Nephron progenitor cell (in vitro differentiated cells): ENCODE measurements at regions not wholly inside any gene's neighbourhood (a gene's known extent, or its start where the extent isn't known, plus 50 kb on each side); places are given as distances from the start of the nearest gene placed in this dataset.

ENCODE experiments used
- DNase-seq: peaks from one replicate; pipeline ENCODE4 v3.0.0; 2021
- H3K27ac Mint-ChIP-seq: 2 replicates; pipeline ENCODE4 v1.8.0; 2021; ENCODE audit warnings: mild to moderate bottlenecking, moderate library complexity, mixed read lengths
- H3K27me3 Mint-ChIP-seq: 2 replicates; pipeline ENCODE4 v1.8.0; 2021; ENCODE audit warnings: mild to moderate bottlenecking, low read depth, mixed read lengths; ENCODE audit not compliant: poor library complexity
- H3K36me3 Mint-ChIP-seq: 2 replicates; pipeline ENCODE4 v1.8.0; 2021; ENCODE audit warnings: low read depth, mixed read lengths
- H3K4me1 Mint-ChIP-seq: 2 replicates; pipeline ENCODE4 v1.8.0; 2021; ENCODE audit warnings: mixed read lengths
- H3K4me3 Mint-ChIP-seq: 2 replicates; pipeline ENCODE4 v1.8.0; 2021; ENCODE audit warnings: mild to moderate bottlenecking, moderate library complexity, mixed read lengths
- H3K9me3 Mint-ChIP-seq: 2 replicates; pipeline ENCODE4 v1.8.0; 2021; ENCODE audit warnings: mild to moderate bottlenecking, moderate library complexity, mixed read lengths
- TF ChIP-seq, protein P1 (sequence below): fragments of 200-600 bp; sonication (generic); IDR thresholded peaks from 2 replicates; pipeline ENCODE4 v1.5.0; 2021; ENCODE audit warnings: antibody characterized with exemption

DNA sequence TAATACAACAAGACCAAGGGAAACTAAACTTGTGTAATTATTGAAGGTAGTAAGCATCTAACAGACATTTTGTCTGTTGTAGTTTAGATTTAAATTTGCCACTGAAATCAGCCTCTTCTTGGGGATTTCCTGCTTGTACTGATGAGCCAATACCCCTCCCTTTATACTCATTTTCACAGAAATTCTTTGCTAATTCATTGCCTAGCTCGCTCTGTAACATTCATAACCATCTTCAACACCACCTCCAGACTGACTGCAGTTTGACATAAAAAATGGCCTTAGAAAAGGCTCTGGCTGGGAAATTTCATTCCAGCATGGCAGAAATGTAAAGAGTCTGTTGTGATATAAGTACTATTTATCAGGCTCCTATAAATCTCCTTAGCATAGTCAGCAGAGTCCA, 109.7 kb upstream of the FLRT2 start:
- H3K27ac Mint-ChIP-seq: no peak overlapping the region
- no peak for DNase-seq
- no peaks in the 10 kb centered on the region for H3K9me3 Mint-ChIP-seq
- H3K36me3 Mint-ChIP-seq: no peaks in the 10 kb centered on the region
- TF ChIP-seq, protein P1, sequence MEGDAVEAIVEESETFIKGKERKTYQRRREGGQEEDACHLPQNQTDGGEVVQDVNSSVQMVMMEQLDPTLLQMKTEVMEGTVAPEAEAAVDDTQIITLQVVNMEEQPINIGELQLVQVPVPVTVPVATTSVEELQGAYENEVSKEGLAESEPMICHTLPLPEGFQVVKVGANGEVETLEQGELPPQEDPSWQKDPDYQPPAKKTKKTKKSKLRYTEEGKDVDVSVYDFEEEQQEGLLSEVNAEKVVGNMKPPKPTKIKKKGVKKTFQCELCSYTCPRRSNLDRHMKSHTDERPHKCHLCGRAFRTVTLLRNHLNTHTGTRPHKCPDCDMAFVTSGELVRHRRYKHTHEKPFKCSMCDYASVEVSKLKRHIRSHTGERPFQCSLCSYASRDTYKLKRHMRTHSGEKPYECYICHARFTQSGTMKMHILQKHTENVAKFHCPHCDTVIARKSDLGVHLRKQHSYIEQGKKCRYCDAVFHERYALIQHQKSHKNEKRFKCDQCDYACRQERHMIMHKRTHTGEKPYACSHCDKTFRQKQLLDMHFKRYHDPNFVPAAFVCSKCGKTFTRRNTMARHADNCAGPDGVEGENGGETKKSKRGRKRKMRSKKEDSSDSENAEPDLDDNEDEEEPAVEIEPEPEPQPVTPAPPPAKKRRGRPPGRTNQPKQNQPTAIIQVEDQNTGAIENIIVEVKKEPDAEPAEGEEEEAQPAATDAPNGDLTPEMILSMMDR: no peak
- peaks cover 2% of the 10 kb centered on the region for H3K27me3 Mint-ChIP-seq
- H3K4me3 Mint-ChIP-seq: no peak overlapping the region
- no peaks in the 10 kb centered on the region for H3K4me1 Mint-ChIP-seq

DNA sequence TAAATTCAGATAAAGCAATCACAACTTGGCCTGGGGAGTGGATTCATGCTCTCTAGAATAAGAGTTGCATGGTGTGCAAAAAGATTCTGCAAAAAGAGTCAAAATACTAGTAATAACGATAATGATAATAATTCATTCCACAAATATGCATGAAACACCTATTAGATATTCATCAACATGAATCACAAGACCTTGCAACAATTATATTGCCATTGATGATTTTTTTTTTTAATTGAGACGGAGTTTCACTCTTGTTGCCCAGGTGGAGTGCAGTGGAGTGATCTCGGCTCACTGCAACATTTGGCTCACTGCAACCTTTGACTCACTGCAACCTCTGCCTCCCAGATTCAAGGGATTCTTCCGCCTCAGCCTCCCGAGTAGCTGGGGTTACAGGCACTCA, 109.2 kb upstream of the FLRT2 start:
- Mint-ChIP-seq H3K27me3 (peaks cover 2% of the 10 kb centered on the region), H3K27ac (no peak overlapping the region), H3K4me3 (no peak overlapping the region), H3K9me3 (no peaks in the 10 kb centered on the region), H3K36me3 (no peaks in the 10 kb centered on the region), H3K4me1 (no peaks in the 10 kb centered on the region)
- DNase-seq: no peak
- TF ChIP-seq, protein P1: no peak

DNA sequence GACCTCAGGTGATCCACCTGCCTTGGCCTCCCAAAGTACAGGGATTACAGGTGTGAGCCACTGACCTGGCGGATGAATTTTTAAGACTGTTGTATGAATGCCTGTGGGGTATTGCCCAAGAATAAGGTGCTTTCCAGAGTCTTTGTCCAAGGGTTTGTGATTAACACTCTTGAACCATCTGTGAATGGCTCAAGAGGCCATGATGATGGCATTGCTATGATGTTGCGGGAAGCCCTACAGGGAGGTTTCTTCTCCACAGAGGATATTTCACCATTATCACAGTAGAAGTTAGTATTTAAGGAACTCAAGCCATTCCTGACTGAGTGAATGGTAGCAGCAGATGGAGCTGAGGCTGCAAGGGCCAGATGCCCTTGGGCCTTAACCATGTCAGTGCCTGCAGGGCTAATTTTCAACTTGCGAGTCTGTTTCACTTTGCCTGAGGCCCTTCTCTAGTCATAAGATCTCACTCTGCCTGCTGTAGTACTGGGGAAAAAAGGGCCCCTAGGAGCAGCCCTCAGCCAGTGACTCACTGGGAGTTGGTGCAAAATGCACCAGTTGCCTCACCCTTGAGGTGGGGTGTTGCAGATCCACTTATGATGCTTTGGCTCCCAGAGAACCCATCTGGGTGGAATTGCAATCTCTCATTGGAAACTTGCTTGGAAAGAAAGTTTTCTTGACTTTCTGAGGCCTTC, 108.6 kb upstream of the FLRT2 start:
- H3K9me3 Mint-ChIP-seq: no peaks in the 10 kb centered on the region
- no peaks in the 10 kb centered on the region for H3K36me3 Mint-ChIP-seq
- H3K4me1 Mint-ChIP-seq: no peaks in the 10 kb centered on the region
- H3K4me3 Mint-ChIP-seq: no peak overlapping the region
- H3K27me3 Mint-ChIP-seq: peaks cover 2% of the 10 kb centered on the region
- no peak for DNase-seq
- TF ChIP-seq, protein P1: no peak
- H3K27ac Mint-ChIP-seq: no peak overlapping the region

DNA sequence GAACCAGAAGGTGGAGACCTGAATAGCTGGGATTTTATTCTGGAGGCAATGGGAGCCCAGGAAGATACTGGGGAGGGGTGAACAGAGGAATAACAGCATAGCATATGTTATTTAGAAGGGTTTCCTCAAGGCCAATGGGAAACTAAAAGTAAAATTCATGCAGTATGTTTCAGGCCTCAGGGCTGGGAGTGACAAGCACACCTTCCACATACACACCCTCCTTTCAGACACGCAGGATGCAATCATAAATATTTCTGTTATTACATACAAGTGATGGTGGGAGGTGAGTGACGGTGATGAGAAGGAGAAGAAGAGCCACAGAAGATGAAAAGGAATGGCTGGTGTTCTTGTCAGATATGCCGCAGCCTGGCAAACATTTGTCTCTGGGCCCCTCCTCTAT, 106.1 kb upstream of the FLRT2 start:
- Mint-ChIP-seq H3K36me3 (no peaks in the 10 kb centered on the region), H3K27me3 (peaks cover 2% of the 10 kb centered on the region), H3K4me3 (no peak overlapping the region), H3K4me1 (no peaks in the 10 kb centered on the region), H3K9me3 (no peaks in the 10 kb centered on the region), H3K27ac (no peak overlapping the region)
- DNase-seq: no peak
- TF ChIP-seq, protein P1: no peak

DNA sequence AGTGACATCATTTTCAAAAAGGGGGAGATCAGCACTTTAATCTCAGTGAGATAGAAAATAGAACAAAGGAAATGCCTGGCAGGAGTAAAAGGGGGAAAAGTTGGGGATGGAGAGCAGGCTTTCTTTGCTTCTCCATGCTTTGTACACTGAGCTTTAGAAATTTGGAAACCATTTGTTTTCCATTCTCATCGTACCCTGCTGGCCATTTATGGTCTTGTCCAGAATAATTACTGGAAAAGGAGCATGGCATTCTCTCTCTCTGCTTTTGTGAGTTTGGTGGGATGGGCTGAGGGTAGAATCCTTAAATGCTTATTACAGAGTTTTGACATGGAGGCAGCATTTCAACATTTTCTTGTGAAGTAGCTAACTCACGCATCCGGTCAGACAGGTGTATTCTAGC, 104.4 kb upstream of the FLRT2 start:
- Mint-ChIP-seq H3K27ac (no peak overlapping the region), H3K27me3 (peaks cover 2% of the 10 kb centered on the region), H3K4me1 (no peaks in the 10 kb centered on the region), H3K4me3 (no peak overlapping the region), H3K36me3 (peaks cover 7% of the 10 kb centered on the region), H3K9me3 (peaks cover 12% of the 10 kb centered on the region)
- TF ChIP-seq, protein P1: no peak
- DNase-seq: no peak
